ENCODE measurements at regions not wholly inside any gene's neighbourhood (a gene's known extent, or its start where the extent isn't known, plus 50 kb on each side); places are given as distances from the start of the nearest gene placed in this dataset.

- no peak for DNase-seq
These were observed 101.2 kb upstream of the KIT start for GRCh38 chr4:54556587-54556986.

GRCh38 chr4:54558889-54559677 lies 98.7 kb upstream of the KIT start:
- intact Hi-C loops (cut with DNase I): loop anchor here (10.0 kb wide), 1 partner anchor 54 kb away; no protein-coding TSS in a partner anchor
- no peak for DNase-seq

More at GRCh38 chr4:54556587-54556986, 101.2 kb upstream of the KIT start:
- intact Hi-C loops (cut with DNase I): loop anchor here (10.0 kb wide), 1 partner anchor 52 kb away; no protein-coding TSS in a partner anchor

- intact Hi-C loops (cut with DNase I): no loop called here
- DNase-seq: no peak
These were observed 97.2 kb upstream of the KIT start for GRCh38 chr4:54560513-54560912.

GRCh38 chr4:54561940-54562339 lies 95.8 kb upstream of the KIT start:
- intact Hi-C loops (cut with DNase I): no loop called here
- no peak for DNase-seq

- intact Hi-C loops (cut with DNase I): no loop called here
- no peak for DNase-seq
These were observed 91.1 kb upstream of the KIT start for GRCh38 chr4:54566608-54567007.

- DNase-seq: no peak
- intact Hi-C loops (cut with DNase I): no loop called here
These were observed 90.4 kb upstream of the KIT start for GRCh38 chr4:54567327-54567726.

GRCh38 chr4:54568184-54568583 lies 89.6 kb upstream of the KIT start:
- DNase-seq: no peak
- intact Hi-C loops (cut with DNase I): no loop called here

GRCh38 chr4:54570822-54571221 lies 86.9 kb upstream of the KIT start:
- intact Hi-C loops (cut with DNase I): no loop called here
- no peak for DNase-seq

GRCh38 chr4:54571293-54572151 lies 86.2 kb upstream of the KIT start:
- DNase-seq: no peak
- intact Hi-C loops (cut with DNase I): no loop called here

- intact Hi-C loops (cut with DNase I): no loop called here
- no peak for DNase-seq
These were observed 85.6 kb upstream of the KIT start for GRCh38 chr4:54572152-54572542.

GRCh38 chr4:54574500-54574899 lies 83.3 kb upstream of the KIT start:
- DNase-seq: no peak
- intact Hi-C loops (cut with DNase I): no loop called here

GRCh38 chr4:54575919-54576318 lies 81.8 kb upstream of the KIT start:
- DNase-seq: no peak
- intact Hi-C loops (cut with DNase I): no loop called here

- DNase-seq: no peak
- intact Hi-C loops (cut with DNase I): no loop called here
These were observed 76.0 kb upstream of the KIT start for GRCh38 chr4:54581807-54582206.

- no peak for DNase-seq
- intact Hi-C loops (cut with DNase I): no loop called here
These were observed 72.3 kb upstream of the KIT start for GRCh38 chr4:54585321-54586000.

- DNase-seq: no peak
- intact Hi-C loops (cut with DNase I): no loop called here
These were observed 71.3 kb upstream of the KIT start for GRCh38 chr4:54586320-54586955.

GRCh38 chr4:54587107-54587891 lies 70.5 kb upstream of the KIT start:
- intact Hi-C loops (cut with DNase I): no loop called here
- no peak for DNase-seq

- intact Hi-C loops (cut with DNase I): no loop called here
- no peak for DNase-seq
These were observed 69.4 kb upstream of the KIT start for GRCh38 chr4:54588404-54588803.

GRCh38 chr4:54589586-54589985 lies 68.2 kb upstream of the KIT start:
- intact Hi-C loops (cut with DNase I): no loop called here
- no peak for DNase-seq
